HEK293 (cell line): ENCODE measurements at regions not wholly inside any gene's neighbourhood (a gene's known extent, or its start where the extent isn't known, plus 50 kb on each side); places are given as distances from the start of the nearest gene placed in this dataset.

ENCODE experiments used
- ATF2 ChIP-seq: fragments of 450-650 bp; formaldehyde crosslinking; IDR thresholded peaks from 2 replicates; pipeline ENCODE4 v1.5.1; 2016; ENCODE audit warnings: missing biosample characterization, missing genetic modification characterization, low read depth
- CTCF ChIP-seq: fragments of 450-650 bp; formaldehyde crosslinking; IDR thresholded peaks from 2 replicates; pipeline ENCODE4 v1.5.1; 2016; ENCODE audit warnings: missing biosample characterization, missing genetic modification characterization
- TCF7L2 ChIP-seq: IDR thresholded peaks from 2 replicates; pipeline ENCODE4 v1.6.1; 2011; ENCODE audit warnings: low read depth, mild to moderate bottlenecking, inconsistent platforms, low read length, moderate library complexity, borderline replicate concordance
- ZNF18 ChIP-seq: fragments of 450-650 bp; formaldehyde crosslinking; IDR thresholded peaks from 2 replicates; pipeline ENCODE4 v1.5.1; 2016; ENCODE audit warnings: missing biosample characterization, missing genetic modification characterization
- ZNF223 ChIP-seq: fragments of 450-650 bp; formaldehyde crosslinking; IDR thresholded peaks from 2 replicates; pipeline ENCODE4 v1.5.1; 2016; ENCODE audit warnings: missing biosample characterization, missing genetic modification characterization
- ZNF292 ChIP-seq: fragments of 450-650 bp; formaldehyde crosslinking; IDR thresholded peaks from 2 replicates; pipeline ENCODE4 v1.5.1; 2016; ENCODE audit warnings: low read depth, missing biosample characterization, missing genetic modification characterization, borderline replicate concordance
- ZNF626 ChIP-seq: fragments of 450-650 bp; sonication (Bioruptor Pico); formaldehyde crosslinking; IDR thresholded peaks from 2 replicates; pipeline ENCODE4 v1.5.1; 2018; ENCODE audit warnings: missing biosample characterization, missing genetic modification characterization, inconsistent platforms
- ZNF629 ChIP-seq: fragments of 450-650 bp; formaldehyde crosslinking; IDR thresholded peaks from 2 replicates; pipeline ENCODE4 v1.5.1; 2017; ENCODE audit warnings: missing biosample characterization, missing genetic modification characterization
- TF ChIP-seq, protein P1 (sequence below): fragments of 450-650 bp; formaldehyde crosslinking; IDR thresholded peaks from 2 replicates; pipeline ENCODE4 v1.5.1; 2016; ENCODE audit warnings: missing biosample characterization, missing genetic modification characterization

GRCh38 chr9:100639854-100640253 is 62.0 kb downstream of the CAVIN4 start:
- TF ChIP-seq ZNF629 (tag by site-specific recombination): no peak
- no peak for TF ChIP-seq CTCF (tag by site-specific recombination)
- no peak for TF ChIP-seq ZNF18 (tag by site-specific recombination)
- no peak for TF ChIP-seq ZNF223 (tag by site-specific recombination)
- no peak for TF ChIP-seq ATF2
- TF ChIP-seq ZNF626: no peak
- TF ChIP-seq, protein P1, sequence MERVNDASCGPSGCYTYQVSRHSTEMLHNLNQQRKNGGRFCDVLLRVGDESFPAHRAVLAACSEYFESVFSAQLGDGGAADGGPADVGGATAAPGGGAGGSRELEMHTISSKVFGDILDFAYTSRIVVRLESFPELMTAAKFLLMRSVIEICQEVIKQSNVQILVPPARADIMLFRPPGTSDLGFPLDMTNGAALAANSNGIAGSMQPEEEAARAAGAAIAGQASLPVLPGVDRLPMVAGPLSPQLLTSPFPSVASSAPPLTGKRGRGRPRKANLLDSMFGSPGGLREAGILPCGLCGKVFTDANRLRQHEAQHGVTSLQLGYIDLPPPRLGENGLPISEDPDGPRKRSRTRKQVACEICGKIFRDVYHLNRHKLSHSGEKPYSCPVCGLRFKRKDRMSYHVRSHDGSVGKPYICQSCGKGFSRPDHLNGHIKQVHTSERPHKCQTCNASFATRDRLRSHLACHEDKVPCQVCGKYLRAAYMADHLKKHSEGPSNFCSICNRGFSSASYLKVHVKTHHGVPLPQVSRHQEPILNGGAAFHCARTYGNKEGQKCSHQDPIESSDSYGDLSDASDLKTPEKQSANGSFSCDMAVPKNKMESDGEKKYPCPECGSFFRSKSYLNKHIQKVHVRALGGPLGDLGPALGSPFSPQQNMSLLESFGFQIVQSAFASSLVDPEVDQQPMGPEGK (tag by site-specific recombination): no peak
- no peak for TF ChIP-seq TCF7L2
- TF ChIP-seq ZNF292 (tag by site-specific recombination): no peak
